HEK293 (cell line): ENCODE measurements at regions not wholly inside any gene's neighbourhood (a gene's known extent, or its start where the extent isn't known, plus 50 kb on each side); places are given as distances from the start of the nearest gene placed in this dataset.

Experiments
- CTCF ChIP-seq: fragments of 450-650 bp; formaldehyde crosslinking; IDR thresholded peaks from 2 replicates; pipeline ENCODE4 v1.5.1; 2016; ENCODE audit warnings: missing biosample characterization, missing genetic modification characterization
- KLF10 ChIP-seq: fragments of 450-650 bp; IDR thresholded peaks from 2 replicates; pipeline ENCODE4 v1.5.1; 2018; ENCODE audit warnings: missing biosample characterization, mild to moderate bottlenecking, missing genetic modification characterization
- KLF8 ChIP-seq: fragments of 450-650 bp; formaldehyde crosslinking; IDR thresholded peaks from 2 replicates; pipeline ENCODE4 v1.5.1; 2016; ENCODE audit warnings: missing biosample characterization, missing genetic modification characterization
- RBAK ChIP-seq: fragments of 450-650 bp; formaldehyde crosslinking; IDR thresholded peaks from 2 replicates; pipeline ENCODE4 v1.5.1; 2016; ENCODE audit warnings: missing biosample characterization, missing genetic modification characterization
- REST ChIP-seq: fragments of 450-650 bp; formaldehyde crosslinking; IDR thresholded peaks from 2 replicates; pipeline ENCODE4 v1.5.1; 2016; ENCODE audit warnings: missing biosample characterization, missing genetic modification characterization
- TSHZ1 ChIP-seq: fragments of 450-650 bp; formaldehyde crosslinking; IDR thresholded peaks from 2 replicates; pipeline ENCODE4 v1.5.1; 2016; ENCODE audit warnings: missing biosample characterization, missing genetic modification characterization, borderline replicate concordance
- ZBTB7A ChIP-seq: fragments of 450-650 bp; formaldehyde crosslinking; IDR thresholded peaks from 2 replicates; pipeline ENCODE4 v1.5.1; 2016; ENCODE audit warnings: low read depth, missing biosample characterization, missing genetic modification characterization
- ZBTB8A ChIP-seq: fragments of 450-650 bp; formaldehyde crosslinking; IDR thresholded peaks from 2 replicates; pipeline ENCODE4 v1.5.1; 2016; ENCODE audit warnings: missing biosample characterization, missing genetic modification characterization
- ZNF19 ChIP-seq: fragments of 450-650 bp; formaldehyde crosslinking; IDR thresholded peaks from 2 replicates; pipeline ENCODE4; 2016; ENCODE audit warnings: missing biosample characterization, missing genetic modification characterization, low read depth

- TF ChIP-seq ZBTB7A (tag by site-specific recombination) (no peak), ZBTB8A (tag by site-specific recombination) (no peak), RBAK (tag by site-specific recombination) (no peak), CTCF (tag by site-specific recombination) (no peak), TSHZ1 (tag by site-specific recombination) (no peak), REST (tag by site-specific recombination) (no peak), KLF8 (tag by site-specific recombination) (no peak), ZNF19 (tag by site-specific recombination) (no peak), KLF10 (tag by site-specific recombination) (no peak)
These were observed 116.1 kb upstream of the CCN2 start for GRCh38 chr6:132067286-132067685.
